ENCODE measurements at regions not wholly inside any gene's neighbourhood (a gene's known extent, or its start where the extent isn't known, plus 50 kb on each side); places are given as distances from the start of the nearest gene placed in this dataset.

GRCh38 chr1:106747791-106748190 lies 308.7 kb upstream of the PRMT6 start:
- Histone ChIP-seq H3K36me3 (ENCODE audit: control insufficient read depth in 1 of 2, insufficient read depth in 2 of 2, low read length in 2 of 2) (no peaks in the 10 kb centered on the region), H2BK5ac (ENCODE audit: low read depth, low read length, poor library complexity) (no peak overlapping the region), H3K4ac (ENCODE audit: low read depth, low read length) (no peak overlapping the region), H2AFZ (ENCODE audit: insufficient read depth, low read length, poor library complexity) (no peak overlapping the region), H2BK120ac (ENCODE audit: insufficient read depth, low read length, poor library complexity) (no peak overlapping the region), H3K4me1 (ENCODE audit: control insufficient read depth in 1 of 2, insufficient read depth in 2 of 2, low read length in 2 of 2) (no peaks in the 10 kb centered on the region), H3K4me2 (ENCODE audit: low read length) (no peak overlapping the region), H3K27me3 (ENCODE audit: insufficient read depth, low read length) (no peaks in the 10 kb centered on the region), H3K27ac (ENCODE audit: low read depth, low read length) (no peak overlapping the region), H3K79me2 (ENCODE audit: control insufficient read depth, insufficient read depth, low read length, poor library complexity) (no peaks in the 10 kb centered on the region), H3K23ac (ENCODE audit: low read length) (no peak overlapping the region), H3K9ac (ENCODE audit: low read length) (no peak overlapping the region), H2BK12ac (ENCODE audit: low read length) (no peak overlapping the region), H2AK5ac (ENCODE audit: low read length) (no peak overlapping the region), H3K4me3 (ENCODE audit: low read depth, low read length) (no peak overlapping the region), H4K12ac (ENCODE audit: low read depth, low read length) (no peak overlapping the region), H3K14ac (ENCODE audit: low read length) (no peak overlapping the region), H4K91ac (ENCODE audit: low read depth, low read length) (no peak overlapping the region), H3K9me3 (ENCODE audit: insufficient read depth, low read depth, low read length) (no peaks in the 10 kb centered on the region), H3K79me1 (ENCODE audit: low read length) (no peaks in the 10 kb centered on the region), H4K8ac (ENCODE audit: low read depth, low read length) (no peak overlapping the region), H3K18ac (ENCODE audit: low read length) (no peak overlapping the region)
- no CpG with 5 or more reads among the region's 15 CpGs for WGBS (ENCODE audit: extremely low coverage, insufficient coverage, insufficient read length)
- DNase-seq = no peak

- no peak overlapping the region for H4K91ac ChIP-seq (ENCODE audit: low read depth, low read length)
- DNase-seq = no peak
- H3K9ac ChIP-seq (ENCODE audit: low read length) = no peak overlapping the region
- H3K79me2 ChIP-seq (ENCODE audit: control insufficient read depth, insufficient read depth, low read length, poor library complexity) = no peaks in the 10 kb centered on the region
- no peak overlapping the region for H2BK12ac ChIP-seq (ENCODE audit: low read length)
- no peak overlapping the region for H3K14ac ChIP-seq (ENCODE audit: low read length)
- no peak overlapping the region for H3K4me3 ChIP-seq (ENCODE audit: low read depth, low read length)
- no peaks in the 10 kb centered on the region for H3K79me1 ChIP-seq (ENCODE audit: low read length)
- no peaks in the 10 kb centered on the region for H3K36me3 ChIP-seq (ENCODE audit: control insufficient read depth in 1 of 2, insufficient read depth in 2 of 2, low read length in 2 of 2)
- no peak overlapping the region for H3K4me2 ChIP-seq (ENCODE audit: low read length)
- no peak overlapping the region for H3K23ac ChIP-seq (ENCODE audit: low read length)
- H3K27ac ChIP-seq (ENCODE audit: low read depth, low read length) = no peak overlapping the region
- H3K4me1 ChIP-seq (ENCODE audit: control insufficient read depth in 1 of 2, insufficient read depth in 2 of 2, low read length in 2 of 2) = no peaks in the 10 kb centered on the region
- no peak overlapping the region for H2AK5ac ChIP-seq (ENCODE audit: low read length)
- WGBS (ENCODE audit: extremely low coverage, insufficient coverage, insufficient read length) = no CpG with 5 or more reads among the region's 2 CpGs
- no peak overlapping the region for H4K8ac ChIP-seq (ENCODE audit: low read depth, low read length)
- no peaks in the 10 kb centered on the region for H3K27me3 ChIP-seq (ENCODE audit: insufficient read depth, low read length)
- H4K12ac ChIP-seq (ENCODE audit: low read depth, low read length) = no peak overlapping the region
- H2BK120ac ChIP-seq (ENCODE audit: insufficient read depth, low read length, poor library complexity) = no peak overlapping the region
- H3K4ac ChIP-seq (ENCODE audit: low read depth, low read length) = no peak overlapping the region
- H2BK5ac ChIP-seq (ENCODE audit: low read depth, low read length, poor library complexity) = no peak overlapping the region
- H2AFZ ChIP-seq (ENCODE audit: insufficient read depth, low read length, poor library complexity) = no peak overlapping the region
- H3K18ac ChIP-seq (ENCODE audit: low read length) = no peak overlapping the region
- H3K9me3 ChIP-seq (ENCODE audit: insufficient read depth, low read depth, low read length) = no peaks in the 10 kb centered on the region
These were observed 307.9 kb upstream of the PRMT6 start for GRCh38 chr1:106748606-106749005.

- WGBS (ENCODE audit: extremely low coverage, insufficient coverage, insufficient read length) = no CpG with 5 or more reads among the region's 2 CpGs
These were observed 307.0 kb upstream of the PRMT6 start for GRCh38 chr1:106749491-106749890.

GRCh38 chr1:106749906-106750305 lies 306.6 kb upstream of the PRMT6 start:
- H3K23ac ChIP-seq (ENCODE audit: low read length) = no peak overlapping the region
- no peak overlapping the region for H3K14ac ChIP-seq (ENCODE audit: low read length)
- no peak overlapping the region for H4K8ac ChIP-seq (ENCODE audit: low read depth, low read length)
- no CpG with 5 or more reads among the region's 1 CpG for WGBS (ENCODE audit: extremely low coverage, insufficient coverage, insufficient read length)
- H3K9me3 ChIP-seq (ENCODE audit: insufficient read depth, low read depth, low read length) = no peaks in the 10 kb centered on the region
- H3K79me1 ChIP-seq (ENCODE audit: low read length) = no peaks in the 10 kb centered on the region
- H3K4me2 ChIP-seq (ENCODE audit: low read length) = no peak overlapping the region
- H4K12ac ChIP-seq (ENCODE audit: low read depth, low read length) = no peak overlapping the region
- H3K27ac ChIP-seq (ENCODE audit: low read depth, low read length) = no peak overlapping the region
- DNase-seq = no peak
- no peaks in the 10 kb centered on the region for H3K27me3 ChIP-seq (ENCODE audit: insufficient read depth, low read length)
- no peak overlapping the region for H2AFZ ChIP-seq (ENCODE audit: insufficient read depth, low read length, poor library complexity)
- no peak overlapping the region for H2BK5ac ChIP-seq (ENCODE audit: low read depth, low read length, poor library complexity)
- H3K36me3 ChIP-seq (ENCODE audit: control insufficient read depth in 1 of 2, insufficient read depth in 2 of 2, low read length in 2 of 2) = no peaks in the 10 kb centered on the region
- no peak overlapping the region for H4K91ac ChIP-seq (ENCODE audit: low read depth, low read length)
- no peaks in the 10 kb centered on the region for H3K4me1 ChIP-seq (ENCODE audit: control insufficient read depth in 1 of 2, insufficient read depth in 2 of 2, low read length in 2 of 2)
- H2BK120ac ChIP-seq (ENCODE audit: insufficient read depth, low read length, poor library complexity) = no peak overlapping the region
- no peak overlapping the region for H3K18ac ChIP-seq (ENCODE audit: low read length)
- H2AK5ac ChIP-seq (ENCODE audit: low read length) = no peak overlapping the region
- no peak overlapping the region for H3K4ac ChIP-seq (ENCODE audit: low read depth, low read length)
- no peak overlapping the region for H3K9ac ChIP-seq (ENCODE audit: low read length)
- H2BK12ac ChIP-seq (ENCODE audit: low read length) = no peak overlapping the region
- no peak overlapping the region for H3K4me3 ChIP-seq (ENCODE audit: low read depth, low read length)
- H3K79me2 ChIP-seq (ENCODE audit: control insufficient read depth, insufficient read depth, low read length, poor library complexity) = no peaks in the 10 kb centered on the region

More at GRCh38 chr1:106749491-106749890, 307.0 kb upstream of the PRMT6 start:
- H3K36me3 ChIP-seq (ENCODE audit: control insufficient read depth in 1 of 2, insufficient read depth in 2 of 2, low read length in 2 of 2) = no peaks in the 10 kb centered on the region
- H2BK120ac ChIP-seq (ENCODE audit: insufficient read depth, low read length, poor library complexity) = no peak overlapping the region
- no peaks in the 10 kb centered on the region for H3K79me2 ChIP-seq (ENCODE audit: control insufficient read depth, insufficient read depth, low read length, poor library complexity)
- H2BK12ac ChIP-seq (ENCODE audit: low read length) = no peak overlapping the region
- no peak overlapping the region for H2AK5ac ChIP-seq (ENCODE audit: low read length)
- no peak overlapping the region for H2AFZ ChIP-seq (ENCODE audit: insufficient read depth, low read length, poor library complexity)
- no peak overlapping the region for H4K12ac ChIP-seq (ENCODE audit: low read depth, low read length)
- no peak overlapping the region for H3K9ac ChIP-seq (ENCODE audit: low read length)
- no peak overlapping the region for H3K18ac ChIP-seq (ENCODE audit: low read length)
- no peak overlapping the region for H3K27ac ChIP-seq (ENCODE audit: low read depth, low read length)
- no peak overlapping the region for H4K8ac ChIP-seq (ENCODE audit: low read depth, low read length)
- H3K4ac ChIP-seq (ENCODE audit: low read depth, low read length) = no peak overlapping the region
- H3K9me3 ChIP-seq (ENCODE audit: insufficient read depth, low read depth, low read length) = no peaks in the 10 kb centered on the region
- H2BK5ac ChIP-seq (ENCODE audit: low read depth, low read length, poor library complexity) = no peak overlapping the region
- DNase-seq = no peak
- H3K27me3 ChIP-seq (ENCODE audit: insufficient read depth, low read length) = no peaks in the 10 kb centered on the region
- H3K14ac ChIP-seq (ENCODE audit: low read length) = no peak overlapping the region
- no peak overlapping the region for H4K91ac ChIP-seq (ENCODE audit: low read depth, low read length)
- no peaks in the 10 kb centered on the region for H3K4me1 ChIP-seq (ENCODE audit: control insufficient read depth in 1 of 2, insufficient read depth in 2 of 2, low read length in 2 of 2)
- no peak overlapping the region for H3K23ac ChIP-seq (ENCODE audit: low read length)
- no peak overlapping the region for H3K4me2 ChIP-seq (ENCODE audit: low read length)
- no peak overlapping the region for H3K4me3 ChIP-seq (ENCODE audit: low read depth, low read length)
- no peaks in the 10 kb centered on the region for H3K79me1 ChIP-seq (ENCODE audit: low read length)

All from trophoblast cell (in vitro differentiated cells and primary cell).